Kidney glomerular epithelial cell (primary cell): ENCODE measurements at regions not wholly inside any gene's neighbourhood (a gene's known extent, or its start where the extent isn't known, plus 50 kb on each side); places are given as distances from the start of the nearest gene placed in this dataset.

ENCODE experiments used
- DNase-seq: peaks from one replicate; lab custom pipeline; 2025; lab: John Stamatoyannopoulos, UW

- DNase-seq = no peak
Observed at GRCh38 chr6:23021487-23021886, 452.1 kb downstream of the HDGFL1 start.

- no peak for DNase-seq
Observed at GRCh38 chr6:23027281-23027680, 457.9 kb downstream of the HDGFL1 start.

- DNase-seq = no peak
Observed at GRCh38 chr6:23031986-23032385, 462.6 kb downstream of the HDGFL1 start.

GRCh38 chr6:23034926-23035325 is 465.6 kb downstream of the HDGFL1 start:
- no peak for DNase-seq

GRCh38 chr6:23036406-23036983 is 467.1 kb downstream of the HDGFL1 start:
- DNase-seq = peak; percentile 55

GRCh38 chr6:23040899-23041298 is 471.5 kb downstream of the HDGFL1 start:
- DNase-seq = no peak

GRCh38 chr6:23045280-23045679 is 475.9 kb downstream of the HDGFL1 start:
- DNase-seq = no peak

GRCh38 chr6:23055523-23055922 is 486.2 kb downstream of the HDGFL1 start:
- no peak for DNase-seq

- no peak for DNase-seq
Observed at GRCh38 chr6:23073821-23074220, 504.5 kb downstream of the HDGFL1 start.

- DNase-seq = no peak
Observed at GRCh38 chr6:23077772-23078171, 508.4 kb downstream of the HDGFL1 start.

- DNase-seq = no peak
Observed at GRCh38 chr6:23081701-23082100, 512.3 kb downstream of the HDGFL1 start.

GRCh38 chr6:23086100-23086499 is 516.7 kb downstream of the HDGFL1 start:
- DNase-seq = no peak

GRCh38 chr6:23087471-23087870 is 518.1 kb downstream of the HDGFL1 start:
- DNase-seq = no peak

GRCh38 chr6:23088761-23089160 is 519.4 kb downstream of the HDGFL1 start:
- DNase-seq = no peak

- no peak for DNase-seq
Observed at GRCh38 chr6:23089981-23090380, 520.6 kb downstream of the HDGFL1 start.

GRCh38 chr6:23091795-23092194 is 522.4 kb downstream of the HDGFL1 start:
- no peak for DNase-seq

GRCh38 chr6:23096876-23097275 is 527.5 kb downstream of the HDGFL1 start:
- no peak for DNase-seq

- DNase-seq = no peak
Observed at GRCh38 chr6:23097566-23097965, 528.2 kb downstream of the HDGFL1 start.

- DNase-seq = no peak
Observed at GRCh38 chr6:23106951-23107350, 537.6 kb downstream of the HDGFL1 start.

GRCh38 chr6:23111984-23112383 is 542.6 kb downstream of the HDGFL1 start:
- no peak for DNase-seq

GRCh38 chr6:23114812-23115504 is 545.6 kb downstream of the HDGFL1 start:
- no peak for DNase-seq

- DNase-seq = peak; percentile 11
Observed at GRCh38 chr6:23137611-23138010, 568.2 kb downstream of the HDGFL1 start.

- no peak for DNase-seq
Observed at GRCh38 chr6:23140871-23141270, 571.5 kb downstream of the HDGFL1 start.

- no peak for DNase-seq
Observed at GRCh38 chr6:23145781-23146180, 576.4 kb downstream of the HDGFL1 start.
